ENCODE measurements at regions not wholly inside any gene's neighbourhood (a gene's known extent, or its start where the extent isn't known, plus 50 kb on each side); places are given as distances from the start of the nearest gene placed in this dataset.

DNA sequence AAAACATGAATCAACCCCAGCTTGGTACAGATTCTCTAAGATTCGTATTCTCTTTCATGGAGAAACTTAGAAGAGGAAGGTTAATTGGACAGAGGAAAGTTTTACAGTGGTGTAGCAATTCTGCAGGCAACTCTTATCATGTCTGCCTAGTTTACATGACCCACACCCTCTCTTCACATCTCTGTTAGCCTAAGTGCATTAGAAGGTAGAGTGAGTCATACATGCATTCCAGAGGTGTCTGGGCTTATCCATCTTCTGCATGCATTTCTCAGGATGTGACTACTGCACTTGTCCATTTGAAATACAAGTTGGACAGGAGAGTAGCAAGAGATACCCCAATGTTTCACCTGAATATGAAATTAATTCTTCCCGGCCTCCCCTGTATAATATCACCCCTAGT, 578.4 kb upstream of the NCAM2 start:
- WGBS, 2 donors = 76 to 88% methylated on average over 2 of the region's 2 CpGs
- H3K4me1 ChIP-seq = no peaks in the 10 kb centered on the region
- no peak for DNase-seq
- no peaks in the 10 kb centered on the region for H3K9me3 ChIP-seq
- ATAC-seq (ENCODE audit: low FRiP score in 2 of 2) = no peak
- H3K27me3 ChIP-seq = no peaks in the 10 kb centered on the region
- H3K4me3 ChIP-seq = no peak overlapping the region
- H3K36me3 ChIP-seq = no peaks in the 10 kb centered on the region
- no peak overlapping the region for H3K27ac ChIP-seq
- no peak for TF ChIP-seq EP300 (IDR thresholded peaks at IDR 0.05)
- no peak for TF ChIP-seq POLR2A (IDR thresholded peaks at IDR 0.05)
- no peak for TF ChIP-seq POLR2AphosphoS5 (IDR thresholded peaks at IDR 0.05)
- TF ChIP-seq, protein P1, sequence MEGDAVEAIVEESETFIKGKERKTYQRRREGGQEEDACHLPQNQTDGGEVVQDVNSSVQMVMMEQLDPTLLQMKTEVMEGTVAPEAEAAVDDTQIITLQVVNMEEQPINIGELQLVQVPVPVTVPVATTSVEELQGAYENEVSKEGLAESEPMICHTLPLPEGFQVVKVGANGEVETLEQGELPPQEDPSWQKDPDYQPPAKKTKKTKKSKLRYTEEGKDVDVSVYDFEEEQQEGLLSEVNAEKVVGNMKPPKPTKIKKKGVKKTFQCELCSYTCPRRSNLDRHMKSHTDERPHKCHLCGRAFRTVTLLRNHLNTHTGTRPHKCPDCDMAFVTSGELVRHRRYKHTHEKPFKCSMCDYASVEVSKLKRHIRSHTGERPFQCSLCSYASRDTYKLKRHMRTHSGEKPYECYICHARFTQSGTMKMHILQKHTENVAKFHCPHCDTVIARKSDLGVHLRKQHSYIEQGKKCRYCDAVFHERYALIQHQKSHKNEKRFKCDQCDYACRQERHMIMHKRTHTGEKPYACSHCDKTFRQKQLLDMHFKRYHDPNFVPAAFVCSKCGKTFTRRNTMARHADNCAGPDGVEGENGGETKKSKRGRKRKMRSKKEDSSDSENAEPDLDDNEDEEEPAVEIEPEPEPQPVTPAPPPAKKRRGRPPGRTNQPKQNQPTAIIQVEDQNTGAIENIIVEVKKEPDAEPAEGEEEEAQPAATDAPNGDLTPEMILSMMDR (IDR thresholded peaks at IDR 0.05) = no peak

DNA sequence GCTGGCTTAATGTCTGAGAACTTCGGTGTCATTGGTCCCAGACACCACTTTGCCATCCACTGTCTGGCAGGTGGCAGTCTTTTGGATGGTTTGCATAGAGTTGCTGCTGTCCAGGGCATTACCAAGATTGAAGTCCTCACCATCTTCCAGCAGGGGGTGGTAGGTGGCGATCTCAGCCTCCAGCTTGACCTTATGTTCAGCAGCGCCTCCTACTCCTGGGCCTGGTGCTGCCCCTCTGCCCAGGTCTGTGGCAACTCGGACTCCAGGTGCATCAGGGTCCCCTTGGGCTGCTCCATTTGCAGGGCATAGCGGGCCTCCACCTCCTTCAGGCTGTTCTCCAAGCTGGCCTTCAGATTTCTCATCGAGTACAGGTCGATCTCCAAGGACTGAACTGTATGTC, 573.3 kb upstream of the NCAM2 start:
- no peak for ATAC-seq (ENCODE audit: low FRiP score in 2 of 2)
- H3K4me1 ChIP-seq = no peaks in the 10 kb centered on the region
- H3K4me3 ChIP-seq = no peak overlapping the region
- no peaks in the 10 kb centered on the region for H3K36me3 ChIP-seq
- H3K27me3 ChIP-seq = no peaks in the 10 kb centered on the region
- 73 to 81% methylated on average over 5 to 6 of the region's 7 CpGs for WGBS, 2 donors
- no peak for TF ChIP-seq POLR2A (IDR thresholded peaks at IDR 0.05)
- TF ChIP-seq, protein P1 (IDR thresholded peaks at IDR 0.05) = no peak
- DNase-seq = no peak
- H3K9me3 ChIP-seq = no peaks in the 10 kb centered on the region
- H3K27ac ChIP-seq = no peak overlapping the region

DNA sequence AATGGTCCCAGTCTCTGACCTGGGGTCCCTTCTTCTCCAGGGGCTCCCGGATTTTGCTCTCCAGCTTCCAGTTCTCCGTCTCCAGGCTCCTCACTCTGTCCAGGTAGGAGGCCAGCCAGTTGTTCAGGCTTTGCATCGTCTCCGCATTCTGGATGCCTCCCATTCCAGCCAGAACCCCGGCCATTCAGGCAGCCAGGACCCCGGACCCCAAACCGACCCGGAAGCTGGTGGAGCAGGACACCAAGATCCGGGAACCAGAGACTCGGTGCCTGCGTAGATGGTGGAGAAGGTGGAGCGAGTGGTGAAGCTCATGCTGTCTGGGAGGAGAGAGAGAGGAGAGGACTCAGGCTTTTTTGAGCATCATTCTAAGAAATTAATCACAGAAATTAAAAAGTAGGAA, 572.4 kb upstream of the NCAM2 start:
- no peak overlapping the region for H3K4me3 ChIP-seq
- TF ChIP-seq, protein P1 (IDR thresholded peaks at IDR 0.05) = no peak
- no peak for TF ChIP-seq POLR2AphosphoS5 (IDR thresholded peaks at IDR 0.05)
- no peak for TF ChIP-seq POLR2A (IDR thresholded peaks at IDR 0.05)
- no peak for TF ChIP-seq EP300 (IDR thresholded peaks at IDR 0.05)
- no peaks in the 10 kb centered on the region for H3K36me3 ChIP-seq
- 86 to 99% methylated on average over 11 to 12 of the region's 12 CpGs for WGBS, 2 donors
- H3K9me3 ChIP-seq = no peaks in the 10 kb centered on the region
- H3K27me3 ChIP-seq = no peaks in the 10 kb centered on the region
- no peak for ATAC-seq (ENCODE audit: low FRiP score in 2 of 2)
- H3K4me1 ChIP-seq = no peaks in the 10 kb centered on the region
- H3K27ac ChIP-seq = no peak overlapping the region
- peak in 1 of 2 donors; percentile 11 for DNase-seq

DNA sequence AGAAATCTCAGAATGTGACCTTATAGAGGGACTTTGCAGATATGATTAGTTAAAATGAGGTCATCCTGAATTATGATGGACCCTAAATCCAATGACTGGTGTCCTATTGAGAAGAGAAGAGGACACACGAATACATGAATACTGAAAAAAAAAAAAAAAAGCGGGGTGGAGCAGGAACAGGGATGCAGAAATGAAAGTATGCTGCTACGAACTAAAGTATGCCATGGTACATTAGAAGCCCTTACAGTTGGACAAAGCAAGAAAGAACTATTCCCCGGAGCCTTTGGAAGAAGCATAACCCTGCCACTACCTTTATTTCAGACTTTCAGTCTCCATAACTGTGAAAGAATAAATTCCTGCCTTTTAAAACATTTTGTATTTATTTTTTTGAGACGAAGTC, 557.9 kb upstream of the NCAM2 start:
- WGBS, 2 donors = 83 to 85% methylated on average over 5 of the region's 5 CpGs
- ATAC-seq (ENCODE audit: low FRiP score in 2 of 2) = no peak
- TF ChIP-seq POLR2AphosphoS5 (IDR thresholded peaks at IDR 0.05) (no peak), POLR2A (IDR thresholded peaks at IDR 0.05) (no peak), EP300 (IDR thresholded peaks at IDR 0.05) (no peak)
- TF ChIP-seq, protein P1 (IDR thresholded peaks at IDR 0.05) = no peak
- Histone ChIP-seq H3K4me1 (no peaks in the 10 kb centered on the region), H3K4me3 (no peak overlapping the region), H3K27me3 (no peaks in the 10 kb centered on the region), H3K27ac (no peak overlapping the region), H3K36me3 (no peaks in the 10 kb centered on the region), H3K9me3 (no peaks in the 10 kb centered on the region)
- no peak for DNase-seq

DNA sequence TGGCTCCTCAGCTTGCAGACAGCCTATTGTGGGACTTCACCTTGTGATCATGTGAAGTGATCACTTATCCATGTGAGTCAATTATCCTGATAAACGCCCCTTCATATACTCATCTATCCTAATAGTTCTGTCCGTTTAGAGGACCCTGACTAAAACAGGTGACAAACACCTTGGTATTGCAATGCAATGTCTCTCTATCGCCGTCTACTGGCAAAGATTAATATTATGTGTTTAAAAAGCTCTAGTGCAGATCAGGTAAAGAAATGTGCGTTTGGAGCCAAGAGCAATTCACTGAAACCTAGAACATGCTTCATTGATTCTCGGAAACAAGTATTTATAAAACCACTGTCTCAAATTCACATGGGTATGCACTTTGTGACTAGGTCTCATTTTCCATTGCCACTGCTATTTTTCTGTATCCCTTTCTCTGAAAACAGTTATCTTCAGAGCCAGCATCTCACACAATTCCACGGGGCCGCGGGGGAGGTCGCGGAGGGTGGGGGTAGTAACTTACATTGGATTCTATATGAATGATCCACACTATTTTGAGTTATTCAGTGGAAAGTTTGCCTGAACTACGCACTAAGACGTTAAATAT, 554.6 kb upstream of the NCAM2 start:
- H3K36me3 ChIP-seq = no peaks in the 10 kb centered on the region
- no peaks in the 10 kb centered on the region for H3K4me1 ChIP-seq
- peak in 1 of 2 donors; percentile 32 for DNase-seq
- no peak overlapping the region for H3K4me3 ChIP-seq
- WGBS, 2 donors = 67 to 69% methylated on average over 13 of the region's 13 CpGs
- no peak for ATAC-seq (ENCODE audit: low FRiP score in 2 of 2)
- H3K27me3 ChIP-seq = no peaks in the 10 kb centered on the region
- H3K27ac ChIP-seq = no peak overlapping the region
- no peak for TF ChIP-seq POLR2A (IDR thresholded peaks at IDR 0.05)
- TF ChIP-seq EP300 (IDR thresholded peaks at IDR 0.05) = no peak
- TF ChIP-seq, protein P1 (IDR thresholded peaks at IDR 0.05) = peak in 3 of 6 experiments; percentile 7 to 50 (median 40)
- no peaks in the 10 kb centered on the region for H3K9me3 ChIP-seq
